ENCODE measurements at regions not wholly inside any gene's neighbourhood (a gene's known extent, or its start where the extent isn't known, plus 50 kb on each side); places are given as distances from the start of the nearest gene placed in this dataset.

DNA sequence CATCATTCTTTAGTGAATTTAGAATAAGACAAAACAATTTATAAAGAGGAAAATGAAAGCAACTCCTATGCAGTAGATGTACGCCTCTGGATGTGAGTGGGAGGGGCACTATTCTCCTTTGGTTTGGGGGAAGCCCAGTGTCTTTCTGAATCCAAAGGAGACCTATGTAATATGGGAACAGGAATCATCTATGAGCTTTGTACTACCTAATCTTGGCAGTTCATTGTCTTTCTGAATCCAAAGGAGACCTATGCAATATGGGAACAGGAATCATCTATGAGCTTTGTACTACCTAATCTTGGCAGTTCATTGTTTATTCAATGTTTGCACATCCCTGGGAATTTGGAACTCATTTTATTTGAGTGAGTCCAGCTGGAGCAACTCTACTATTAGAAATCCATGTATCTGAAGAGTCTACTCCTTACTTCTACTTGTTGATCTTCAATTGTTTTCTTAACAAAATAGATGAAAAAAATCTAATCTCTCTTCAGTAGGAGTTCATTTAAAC, 401.1 kb upstream of the LRATD1 start:
- TF ChIP-seq, protein P1, sequence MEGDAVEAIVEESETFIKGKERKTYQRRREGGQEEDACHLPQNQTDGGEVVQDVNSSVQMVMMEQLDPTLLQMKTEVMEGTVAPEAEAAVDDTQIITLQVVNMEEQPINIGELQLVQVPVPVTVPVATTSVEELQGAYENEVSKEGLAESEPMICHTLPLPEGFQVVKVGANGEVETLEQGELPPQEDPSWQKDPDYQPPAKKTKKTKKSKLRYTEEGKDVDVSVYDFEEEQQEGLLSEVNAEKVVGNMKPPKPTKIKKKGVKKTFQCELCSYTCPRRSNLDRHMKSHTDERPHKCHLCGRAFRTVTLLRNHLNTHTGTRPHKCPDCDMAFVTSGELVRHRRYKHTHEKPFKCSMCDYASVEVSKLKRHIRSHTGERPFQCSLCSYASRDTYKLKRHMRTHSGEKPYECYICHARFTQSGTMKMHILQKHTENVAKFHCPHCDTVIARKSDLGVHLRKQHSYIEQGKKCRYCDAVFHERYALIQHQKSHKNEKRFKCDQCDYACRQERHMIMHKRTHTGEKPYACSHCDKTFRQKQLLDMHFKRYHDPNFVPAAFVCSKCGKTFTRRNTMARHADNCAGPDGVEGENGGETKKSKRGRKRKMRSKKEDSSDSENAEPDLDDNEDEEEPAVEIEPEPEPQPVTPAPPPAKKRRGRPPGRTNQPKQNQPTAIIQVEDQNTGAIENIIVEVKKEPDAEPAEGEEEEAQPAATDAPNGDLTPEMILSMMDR (conservative IDR thresholded peaks at IDR 0.05) = no peak
- TF ChIP-seq ZFX (IDR thresholded peaks at IDR 0.05) = no peak

All from C4-2B (cell line).